Transverse colon (tissue), 3 donors: ENCODE measurements at regions not wholly inside any gene's neighbourhood (a gene's known extent, or its start where the extent isn't known, plus 50 kb on each side); places are given as distances from the start of the nearest gene placed in this dataset.

Source experiments
- POLR2A ChIP-seq: fragments of 450-650 bp; IDR thresholded peaks from one replicate; pipeline ENCODE4 v1.6.1; 2016; ENCODE audit warnings: antibody characterized with exemption, mild to moderate bottlenecking, moderate library complexity
- TF ChIP-seq, protein P1 (sequence below), 5 experiments: fragments of 200-600 bp in 3 of 5; fragments of 450-650 bp in 2 of 5; sonication (generic) in 3 of 5; IDR thresholded peaks; 1 replicate in 2 of 5; 2 replicates in 3 of 5; pipeline ENCODE4 v1.5.1; 2016 to 2017; ENCODE audit warnings: antibody characterized with exemption in 5 of 5, inconsistent platforms in 3 of 5, mild to moderate bottlenecking in 2 of 5, moderate library complexity in 1 of 5

DNA sequence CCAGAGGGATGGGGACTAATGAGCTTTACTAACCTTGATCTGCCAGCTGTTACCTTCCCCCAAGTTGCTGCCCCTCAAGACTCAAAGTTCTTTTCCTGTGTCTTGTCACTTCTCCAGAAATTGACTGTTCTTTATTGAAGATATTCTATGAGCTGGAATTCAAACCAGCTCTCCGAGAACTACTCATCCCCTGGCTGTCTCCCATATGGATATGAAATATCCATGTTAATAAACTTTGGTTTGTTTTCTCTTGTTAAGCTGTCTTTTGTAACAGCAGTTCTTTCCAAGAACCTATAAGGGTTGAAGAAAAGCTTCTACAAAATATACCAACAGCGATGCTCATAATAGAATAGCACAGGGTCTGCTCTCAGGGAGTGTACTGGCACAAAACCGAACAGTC, 77.0 kb downstream of the CAMK2N1 start:
- TF ChIP-seq, protein P1, sequence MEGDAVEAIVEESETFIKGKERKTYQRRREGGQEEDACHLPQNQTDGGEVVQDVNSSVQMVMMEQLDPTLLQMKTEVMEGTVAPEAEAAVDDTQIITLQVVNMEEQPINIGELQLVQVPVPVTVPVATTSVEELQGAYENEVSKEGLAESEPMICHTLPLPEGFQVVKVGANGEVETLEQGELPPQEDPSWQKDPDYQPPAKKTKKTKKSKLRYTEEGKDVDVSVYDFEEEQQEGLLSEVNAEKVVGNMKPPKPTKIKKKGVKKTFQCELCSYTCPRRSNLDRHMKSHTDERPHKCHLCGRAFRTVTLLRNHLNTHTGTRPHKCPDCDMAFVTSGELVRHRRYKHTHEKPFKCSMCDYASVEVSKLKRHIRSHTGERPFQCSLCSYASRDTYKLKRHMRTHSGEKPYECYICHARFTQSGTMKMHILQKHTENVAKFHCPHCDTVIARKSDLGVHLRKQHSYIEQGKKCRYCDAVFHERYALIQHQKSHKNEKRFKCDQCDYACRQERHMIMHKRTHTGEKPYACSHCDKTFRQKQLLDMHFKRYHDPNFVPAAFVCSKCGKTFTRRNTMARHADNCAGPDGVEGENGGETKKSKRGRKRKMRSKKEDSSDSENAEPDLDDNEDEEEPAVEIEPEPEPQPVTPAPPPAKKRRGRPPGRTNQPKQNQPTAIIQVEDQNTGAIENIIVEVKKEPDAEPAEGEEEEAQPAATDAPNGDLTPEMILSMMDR (IDR thresholded peaks at IDR 0.05), result no peak
- TF ChIP-seq POLR2A, result no peak
